IMR-90 (cell line): ENCODE measurements at regions not wholly inside any gene's neighbourhood (a gene's known extent, or its start where the extent isn't known, plus 50 kb on each side); places are given as distances from the start of the nearest gene placed in this dataset.

Source experiments
- ATAC-seq: fragments of 200-7000 bp; cut with Tn5 transposase; 2 replicates; pipeline ENCODE4 v1.9.1; 2020; ENCODE audit warnings: low read depth, mild to moderate bottlenecking, moderate library complexity
- BruUV-seq: library from RNA; stranded (reverse); fragments of 400-500 nt; replicated peaks from 2 replicates; lab custom pipeline; 2021; lab: Mats Ljungman, UMichigan
- CTCF ChIA-PET: fragments of 300-600 bp; formaldehyde crosslinking; extraction: SDS; loops from one replicate; lab custom pipeline; 2021; ENCODE audit warnings: antibody characterized with exemption; lab: Yijun Ruan, JAX
- POLR2A ChIA-PET: fragments of 300-600 bp; sonication (Branson Sonifier 250); formaldehyde crosslinking; loops from one replicate; lab custom pipeline; 2022; ENCODE audit warnings: antibody characterized with exemption; ENCODE audit not compliant: unreplicated experiment; lab: Charles Lee
- DNase-seq: peaks from one replicate; pipeline ENCODE4 v3.0.0; 2013
- H2AFZ ChIP-seq: replicated peaks from 2 replicates; pipeline ENCODE3; 2013; ENCODE audit warnings: low read length, mild to moderate bottlenecking; ENCODE audit not compliant: poor library complexity
- H2AK5ac ChIP-seq: 2 replicates; pipeline ENCODE4 v1.6.1; 2013; ENCODE audit warnings: low read depth, low read length, inconsistent platforms
- H2AK9ac ChIP-seq: replicated peaks from 2 replicates; pipeline ENCODE3; 2013; ENCODE audit warnings: mild to moderate bottlenecking, low read depth, low read length, moderate library complexity; ENCODE audit not compliant: poor library complexity
- H2BK120ac ChIP-seq: 2 replicates; pipeline ENCODE4 v1.6.1; 2013; ENCODE audit warnings: low read depth, low read length, inconsistent platforms
- H2BK15ac ChIP-seq: 3 replicates; pipeline ENCODE4 v1.6.1; 2013; ENCODE audit warnings: low read depth, low read length, inconsistent platforms
- H2BK20ac ChIP-seq: 2 replicates; pipeline ENCODE4 v1.6.1; 2013; ENCODE audit warnings: low read depth, mild to moderate bottlenecking, inconsistent platforms, low read length, moderate library complexity
- H2BK5ac ChIP-seq: 2 replicates; pipeline ENCODE4 v1.6.1; 2013; ENCODE audit warnings: mild to moderate bottlenecking, low read depth, low read length, inconsistent platforms; ENCODE audit not compliant: poor library complexity, severe bottlenecking
- H3K14ac ChIP-seq: replicated peaks from 2 replicates; pipeline ENCODE4 v1.6.1; 2013; ENCODE audit warnings: low read depth, low read length, inconsistent platforms
- H3K18ac ChIP-seq: 2 replicates; pipeline ENCODE4 v1.6.1; 2013; ENCODE audit warnings: low read depth, low read length, control low read depth
- H3K23ac ChIP-seq: 2 replicates; pipeline ENCODE4 v1.6.1; 2013; ENCODE audit warnings: low read depth, low read length, inconsistent platforms
- H3K27ac ChIP-seq: 2 replicates; pipeline ENCODE4 v1.5.1; 2013; ENCODE audit warnings: mild to moderate bottlenecking, control low read depth, low read length; ENCODE audit not compliant: insufficient read depth
- H3K27me3 ChIP-seq: 2 replicates; pipeline ENCODE4 v1.6.1; 2013; ENCODE audit warnings: low read length; ENCODE audit not compliant: control insufficient read depth, insufficient read depth
- H3K36me3 ChIP-seq: 2 replicates; pipeline ENCODE4 v1.6.1; 2013; ENCODE audit warnings: low read length, mixed read lengths; ENCODE audit not compliant: control insufficient read depth, insufficient read depth
- H3K4ac ChIP-seq: 2 replicates; pipeline ENCODE4 v1.6.1; 2013; ENCODE audit warnings: low read depth, low read length, inconsistent platforms
- H3K4me1 ChIP-seq: 2 replicates; pipeline ENCODE4 v1.6.1; 2013; ENCODE audit warnings: low read length, mixed read lengths; ENCODE audit not compliant: control insufficient read depth, insufficient read depth
- H3K4me2 ChIP-seq: 2 replicates; pipeline ENCODE4 v1.6.1; 2013; ENCODE audit warnings: low read depth, mild to moderate bottlenecking, control low read depth, low read length, moderate library complexity
- H3K4me3 ChIP-seq: 2 replicates; pipeline ENCODE4 v1.5.1; 2013; ENCODE audit warnings: low read depth, mild to moderate bottlenecking, control low read depth, low read length, moderate library complexity; ENCODE audit not compliant: insufficient read depth
- H3K56ac ChIP-seq: 2 replicates; pipeline ENCODE4 v1.6.1; 2013; ENCODE audit warnings: low read length, inconsistent platforms; ENCODE audit not compliant: insufficient read depth; ENCODE audit errors: extremely low read depth
- H3K79me1 ChIP-seq, 2 experiments: 2 replicates each; pipeline ENCODE4 v1.6.1; 2013; ENCODE audit warnings: low read length in 2 of 2, inconsistent platforms in 1 of 2, low read depth in 1 of 2
- H3K9ac ChIP-seq: 2 replicates; pipeline ENCODE4 v1.6.1; 2013; ENCODE audit warnings: low read depth, low read length, control low read depth
- H3K9me1 ChIP-seq: 2 replicates; pipeline ENCODE4 v1.6.1; 2013; ENCODE audit warnings: low read length, inconsistent platforms; ENCODE audit not compliant: insufficient read depth
- H3K9me3 ChIP-seq: 2 replicates; pipeline ENCODE4 v1.6.1; 2013; ENCODE audit warnings: low read length; ENCODE audit not compliant: control insufficient read depth, insufficient read depth
- H4K20me1 ChIP-seq: 2 replicates; pipeline ENCODE4 v1.6.1; 2013; ENCODE audit warnings: low read length, inconsistent platforms; ENCODE audit not compliant: insufficient read depth
- H4K5ac ChIP-seq: 2 replicates; pipeline ENCODE4 v1.6.1; 2013; ENCODE audit warnings: mild to moderate bottlenecking, low read depth, low read length, control low read depth
- H4K8ac ChIP-seq, 2 experiments: 2 replicates each; pipeline ENCODE4 v1.6.1; 2013; ENCODE audit warnings: low read depth in 2 of 2, low read length in 2 of 2, control low read depth in 1 of 2, inconsistent platforms in 1 of 2
- H4K91ac ChIP-seq: 2 replicates; pipeline ENCODE4 v1.6.1; 2013; ENCODE audit warnings: low read depth, low read length, inconsistent platforms; ENCODE audit not compliant: insufficient read depth
- BHLHE40 ChIP-seq: fragments of 150-350 bp; IDR thresholded peaks from 2 replicates; pipeline ENCODE4 v1.6.1; 2016; ENCODE audit warnings: mild to moderate bottlenecking, low read depth, low read length
- CEBPB ChIP-seq: IDR thresholded peaks from 2 replicates; pipeline ENCODE4 v1.6.1; 2012; ENCODE audit warnings: low read depth, low read length, improper control_type of control experiment
- CHD1 ChIP-seq: IDR thresholded peaks from 2 replicates; pipeline ENCODE4 v1.6.1; 2012; ENCODE audit warnings: low read depth, low read length, improper control_type of control experiment
- FOS ChIP-seq: fragments of 150-350 bp; IDR thresholded peaks from 2 replicates; pipeline ENCODE4 v1.6.1; 2016; ENCODE audit warnings: low read depth, low read length
- MAFK ChIP-seq: IDR thresholded peaks from 2 replicates; pipeline ENCODE4 v1.6.1; 2012; ENCODE audit warnings: low read depth, low read length, improper control_type of control experiment
- MAZ ChIP-seq: IDR thresholded peaks from 2 replicates; pipeline ENCODE4 v1.6.1; 2012; ENCODE audit warnings: low read depth, mild to moderate bottlenecking, low read length, improper control_type of control experiment, moderate library complexity, borderline replicate concordance
- MXI1 ChIP-seq: IDR thresholded peaks from 2 replicates; pipeline ENCODE4 v1.6.1; 2012; ENCODE audit warnings: low read depth, mild to moderate bottlenecking, low read length, moderate library complexity, borderline replicate concordance
- NFE2L2 ChIP-seq: fragments of 150-350 bp; IDR thresholded peaks from 2 replicates; pipeline ENCODE4 v1.6.1; 2016; ENCODE audit warnings: low read depth, mild to moderate bottlenecking, low read length
- POLR2A ChIP-seq: IDR thresholded peaks from 2 replicates; pipeline ENCODE4 v1.6.1; 2012; ENCODE audit warnings: mild to moderate bottlenecking, low read depth, low read length
- RAD21 ChIP-seq: IDR thresholded peaks from 2 replicates; pipeline ENCODE4 v1.6.1; 2012; ENCODE audit warnings: low read length, improper control_type of control experiment
- RCOR1 ChIP-seq: IDR thresholded peaks from 2 replicates; pipeline ENCODE4 v1.6.1; 2012; ENCODE audit warnings: mild to moderate bottlenecking, low read length, improper control_type of control experiment; ENCODE audit not compliant: insufficient replicate concordance
- RFX5 ChIP-seq: IDR thresholded peaks from 2 replicates; pipeline ENCODE4 v1.8.0; 2012; ENCODE audit warnings: low read depth, mild to moderate bottlenecking, low read length, moderate library complexity
- SMC3 ChIP-seq: fragments of 150-350 bp; IDR thresholded peaks from 2 replicates; pipeline ENCODE4 v1.6.1; 2016; ENCODE audit warnings: low read depth, mild to moderate bottlenecking, antibody characterized with exemption, low read length, moderate library complexity
- WGBS, 2 experiments: methylation state at CpG; one replicate each; pipeline versions ENCODE4 v1.1.5 to v1.1.7; 2013; ENCODE audit warnings: missing lambda C conversion rate in 2 of 2; ENCODE audit not compliant: insufficient read length in 1 of 2; ENCODE audit errors: extremely low coverage in 2 of 2; 5-methylcytosine and 5-hydroxymethylcytosine counted together
- dilution Hi-C: fragments of 300-500 bp; cut with HindIII; formaldehyde crosslinking; loops from one replicate; pipeline ENCODE4 v1.14.3; 2018; ENCODE audit warnings: low sequenced_read_pairs; ENCODE audit not compliant: unreplicated experiment
- in situ Hi-C: fragments of 300-500 bp; cut with MboI; formaldehyde crosslinking; loops from 3 replicates; pipeline ENCODE4 v1.14.3; 2019; ENCODE audit warnings: low sequenced_read_pairs, inconsistent platforms, mixed read lengths
- intact Hi-C: fragments of 100-400 bp; cut with micrococcal nuclease; formaldehyde crosslinking; loops from 2 replicates; pipeline ENCODE4 v1.10.0; 2022
- TF ChIP-seq, protein P1 (sequence below): conservative IDR thresholded peaks from 2 replicates; pipeline ENCODE4 v1.5.1; 2012; ENCODE audit warnings: mild to moderate bottlenecking, low read depth, low read length, improper control_type of control experiment
- TF ChIP-seq, protein P2 (sequence below): fragments of 150-350 bp; IDR thresholded peaks from 2 replicates; pipeline ENCODE4 v1.6.1; 2016; ENCODE audit warnings: low read depth, mild to moderate bottlenecking, low read length, moderate library complexity, borderline replicate concordance
- TF ChIP-seq, protein P3 (sequence below): fragments of 150-350 bp; IDR thresholded peaks from 2 replicates; pipeline ENCODE4 v1.6.1; 2017; ENCODE audit warnings: mild to moderate bottlenecking, antibody characterized with exemption, low read length, low read depth

DNA sequence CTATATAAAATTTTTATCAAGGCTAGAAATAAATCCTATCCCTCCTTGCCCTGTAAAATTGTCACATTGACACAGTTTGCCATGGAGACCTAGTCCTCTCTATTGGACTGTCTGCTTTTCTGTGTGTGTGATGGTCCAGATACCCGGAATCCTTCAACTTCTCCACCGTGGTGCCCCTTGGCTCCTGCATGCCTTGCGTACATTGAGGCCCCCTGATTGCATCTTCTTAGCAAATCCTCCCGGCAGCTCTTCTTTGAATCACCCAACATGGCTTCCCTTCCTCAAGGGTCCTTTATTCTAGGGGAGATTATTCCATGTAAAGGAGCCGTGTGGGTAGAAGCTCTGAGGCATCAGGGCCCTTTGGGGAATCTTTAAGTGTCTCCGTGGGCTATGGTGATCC, 219.5 kb downstream of the CDC5L start:
- Histone ChIP-seq H3K9me1 (no peaks in the 10 kb centered on the region), H4K8ac (no peak overlapping the region), H2BK5ac (no peak overlapping the region), H3K23ac (no peak overlapping the region), H2BK15ac (no peak overlapping the region), H4K91ac (no peak overlapping the region), H3K4me1 (no peaks in the 10 kb centered on the region), H3K9ac (no peak overlapping the region), H2AFZ (no peak overlapping the region), H3K36me3 (no peaks in the 10 kb centered on the region), H3K9me3 (no peaks in the 10 kb centered on the region), H3K4ac (no peak overlapping the region), H3K27ac (no peak overlapping the region), H3K4me3 (no peak overlapping the region), H3K79me1 (no peaks in the 10 kb centered on the region), H2BK120ac (no peak overlapping the region), H3K27me3 (peaks cover 31% of the 10 kb centered on the region), H3K56ac (no peak overlapping the region), H4K5ac (no peak overlapping the region), H3K18ac (no peak overlapping the region), H3K14ac (no peak overlapping the region), H2AK9ac (no peak overlapping the region), H2AK5ac (no peak overlapping the region), H3K4me2 (no peak overlapping the region), H4K20me1 (no peaks in the 10 kb centered on the region), H2BK20ac (no peak overlapping the region)
- no TSS peak for BruUV-seq
- dilution Hi-C loops, result no loop called here
- no peak for TF ChIP-seq RAD21
- no peak for TF ChIP-seq MAZ
- TF ChIP-seq BHLHE40, result no peak
- no peak for TF ChIP-seq RFX5
- TF ChIP-seq, protein P1, sequence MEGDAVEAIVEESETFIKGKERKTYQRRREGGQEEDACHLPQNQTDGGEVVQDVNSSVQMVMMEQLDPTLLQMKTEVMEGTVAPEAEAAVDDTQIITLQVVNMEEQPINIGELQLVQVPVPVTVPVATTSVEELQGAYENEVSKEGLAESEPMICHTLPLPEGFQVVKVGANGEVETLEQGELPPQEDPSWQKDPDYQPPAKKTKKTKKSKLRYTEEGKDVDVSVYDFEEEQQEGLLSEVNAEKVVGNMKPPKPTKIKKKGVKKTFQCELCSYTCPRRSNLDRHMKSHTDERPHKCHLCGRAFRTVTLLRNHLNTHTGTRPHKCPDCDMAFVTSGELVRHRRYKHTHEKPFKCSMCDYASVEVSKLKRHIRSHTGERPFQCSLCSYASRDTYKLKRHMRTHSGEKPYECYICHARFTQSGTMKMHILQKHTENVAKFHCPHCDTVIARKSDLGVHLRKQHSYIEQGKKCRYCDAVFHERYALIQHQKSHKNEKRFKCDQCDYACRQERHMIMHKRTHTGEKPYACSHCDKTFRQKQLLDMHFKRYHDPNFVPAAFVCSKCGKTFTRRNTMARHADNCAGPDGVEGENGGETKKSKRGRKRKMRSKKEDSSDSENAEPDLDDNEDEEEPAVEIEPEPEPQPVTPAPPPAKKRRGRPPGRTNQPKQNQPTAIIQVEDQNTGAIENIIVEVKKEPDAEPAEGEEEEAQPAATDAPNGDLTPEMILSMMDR, result no peak
- TF ChIP-seq, protein P2, sequence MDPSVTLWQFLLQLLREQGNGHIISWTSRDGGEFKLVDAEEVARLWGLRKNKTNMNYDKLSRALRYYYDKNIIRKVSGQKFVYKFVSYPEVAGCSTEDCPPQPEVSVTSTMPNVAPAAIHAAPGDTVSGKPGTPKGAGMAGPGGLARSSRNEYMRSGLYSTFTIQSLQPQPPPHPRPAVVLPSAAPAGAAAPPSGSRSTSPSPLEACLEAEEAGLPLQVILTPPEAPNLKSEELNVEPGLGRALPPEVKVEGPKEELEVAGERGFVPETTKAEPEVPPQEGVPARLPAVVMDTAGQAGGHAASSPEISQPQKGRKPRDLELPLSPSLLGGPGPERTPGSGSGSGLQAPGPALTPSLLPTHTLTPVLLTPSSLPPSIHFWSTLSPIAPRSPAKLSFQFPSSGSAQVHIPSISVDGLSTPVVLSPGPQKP, result no peak
- TF ChIP-seq, protein P3, sequence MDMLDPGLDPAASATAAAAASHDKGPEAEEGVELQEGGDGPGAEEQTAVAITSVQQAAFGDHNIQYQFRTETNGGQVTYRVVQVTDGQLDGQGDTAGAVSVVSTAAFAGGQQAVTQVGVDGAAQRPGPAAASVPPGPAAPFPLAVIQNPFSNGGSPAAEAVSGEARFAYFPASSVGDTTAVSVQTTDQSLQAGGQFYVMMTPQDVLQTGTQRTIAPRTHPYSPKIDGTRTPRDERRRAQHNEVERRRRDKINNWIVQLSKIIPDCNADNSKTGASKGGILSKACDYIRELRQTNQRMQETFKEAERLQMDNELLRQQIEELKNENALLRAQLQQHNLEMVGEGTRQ, result no peak
- TF ChIP-seq CEBPB, result no peak
- no peak for TF ChIP-seq NFE2L2
- no peak for TF ChIP-seq RCOR1
- no peak for TF ChIP-seq SMC3
- TF ChIP-seq FOS, result no peak
- no peak for TF ChIP-seq CHD1
- TF ChIP-seq MAFK, result no peak
- TF ChIP-seq POLR2A, result no peak
- no peak for TF ChIP-seq MXI1
- POLR2A ChIA-PET, result no interaction called here
- DNase-seq (no peak), ATAC-seq (no peak)
- in situ Hi-C loops, result no loop called here
- CTCF ChIA-PET, result no interaction called here
- 100% methylated on average over 1 of the region's 6 CpGs; no CpG with 5 or more reads in 1 of the 2 experiments for WGBS, 2 experiments
- intact Hi-C loops, result no loop called here
